DND-41 (cell line): ENCODE measurements at regions not wholly inside any gene's neighbourhood (a gene's known extent, or its start where the extent isn't known, plus 50 kb on each side); places are given as distances from the start of the nearest gene placed in this dataset.

ENCODE experiments used
- CTCF ChIP-seq: IDR thresholded peaks from 2 replicates; pipeline ENCODE4 v1.5.1; 2012; ENCODE audit warnings: borderline replicate concordance, low read length, moderate library complexity, mild to moderate bottlenecking; ENCODE audit not compliant: poor library complexity, severe bottlenecking; ENCODE audit errors: extremely low read depth
- EZH2 ChIP-seq: IDR thresholded peaks from 3 replicates; pipeline ENCODE4 v1.6.1; 2012; ENCODE audit warnings: borderline replicate concordance, low read depth, mild to moderate bottlenecking, moderate library complexity, low read length, inconsistent platforms; ENCODE audit not compliant: severe bottlenecking

DNA sequence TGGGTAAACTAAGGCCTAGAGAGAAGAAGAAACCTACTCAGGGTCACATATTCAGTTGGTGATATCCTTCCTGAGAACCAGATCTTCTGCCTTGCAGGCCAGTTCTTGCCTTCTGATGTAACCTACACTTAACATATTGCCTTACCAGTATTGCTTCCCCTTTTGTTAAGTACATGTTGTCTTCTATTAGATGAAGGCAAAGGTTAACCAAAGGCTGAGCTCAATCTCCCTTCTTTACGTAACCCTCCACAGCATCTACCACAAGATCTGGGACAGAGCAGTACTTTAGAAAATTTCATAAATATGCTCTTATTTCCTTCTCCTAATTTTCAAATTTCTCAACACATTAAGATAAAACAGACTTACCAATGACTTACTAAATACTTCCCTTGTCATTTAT, 474.4 kb downstream of the SH2D1A start:
- no peak for TF ChIP-seq EZH2
- no peak for TF ChIP-seq CTCF
